SH-SY5Y (cell line): ENCODE measurements at regions not wholly inside any gene's neighbourhood (a gene's known extent, or its start where the extent isn't known, plus 50 kb on each side); places are given as distances from the start of the nearest gene placed in this dataset.

Experiments
- GATA2 ChIP-seq: IDR thresholded peaks from 2 replicates; pipeline ENCODE4 v1.6.1; 2011; ENCODE audit warnings: mild to moderate bottlenecking, low read depth, low read length
- GATA3 ChIP-seq: IDR thresholded peaks from 2 replicates; pipeline ENCODE4 v1.6.1; 2011; ENCODE audit warnings: low read depth, mild to moderate bottlenecking, low read length, moderate library complexity

- TF ChIP-seq GATA2, result no peak
- TF ChIP-seq GATA3, result no peak
These were observed 685.6 kb downstream of the AMY1C start for GRCh38 chr1:104435255-104435654.

- TF ChIP-seq GATA3 (no peak), GATA2 (no peak)
These were observed 690.3 kb downstream of the AMY1C start for GRCh38 chr1:104440011-104440410.

GRCh38 chr1:104456724-104457123 lies 707.0 kb downstream of the AMY1C start:
- TF ChIP-seq GATA2, result no peak
- TF ChIP-seq GATA3, result no peak

GRCh38 chr1:104459886-104460285 lies 710.2 kb downstream of the AMY1C start:
- no peak for TF ChIP-seq GATA2
- no peak for TF ChIP-seq GATA3

- TF ChIP-seq GATA3, result no peak
- no peak for TF ChIP-seq GATA2
These were observed 711.2 kb downstream of the AMY1C start for GRCh38 chr1:104460880-104461279.

- TF ChIP-seq GATA3, result no peak
- no peak for TF ChIP-seq GATA2
These were observed 713.5 kb downstream of the AMY1C start for GRCh38 chr1:104463126-104463697.

GRCh38 chr1:104466068-104466467 lies 716.4 kb downstream of the AMY1C start:
- TF ChIP-seq GATA3, result no peak
- TF ChIP-seq GATA2, result no peak

- TF ChIP-seq GATA3 (no peak), GATA2 (no peak)
These were observed 717.9 kb downstream of the AMY1C start for GRCh38 chr1:104467590-104467989.

GRCh38 chr1:104468282-104468681 lies 718.6 kb downstream of the AMY1C start:
- no peak for TF ChIP-seq GATA2
- TF ChIP-seq GATA3, result no peak

GRCh38 chr1:104476126-104476525 lies 726.4 kb downstream of the AMY1C start:
- no peak for TF ChIP-seq GATA3
- TF ChIP-seq GATA2, result no peak

- no peak for TF ChIP-seq GATA3
- TF ChIP-seq GATA2, result no peak
These were observed 738.8 kb downstream of the AMY1C start for GRCh38 chr1:104488296-104489015.

GRCh38 chr1:104526158-104526795 lies 776.6 kb downstream of the AMY1C start:
- TF ChIP-seq GATA2, result no peak
- no peak for TF ChIP-seq GATA3

GRCh38 chr1:104531990-104532389 lies 782.3 kb downstream of the AMY1C start:
- TF ChIP-seq GATA3 (no peak), GATA2 (no peak)

- no peak for TF ChIP-seq GATA3
- TF ChIP-seq GATA2, result no peak
These were observed 824.9 kb downstream of the AMY1C start for GRCh38 chr1:104574620-104575019.

- no peak for TF ChIP-seq GATA2
- TF ChIP-seq GATA3, result no peak
These were observed 843.2 kb downstream of the AMY1C start for GRCh38 chr1:104592926-104593325.

- TF ChIP-seq GATA3 (no peak), GATA2 (no peak)
These were observed 843.9 kb downstream of the AMY1C start for GRCh38 chr1:104593413-104594187.

GRCh38 chr1:104617474-104617873 lies 867.8 kb downstream of the AMY1C start:
- no peak for TF ChIP-seq GATA2
- no peak for TF ChIP-seq GATA3
